Progenitor cell of endocrine pancreas (in vitro differentiated cells): ENCODE measurements at regions not wholly inside any gene's neighbourhood (a gene's known extent, or its start where the extent isn't known, plus 50 kb on each side); places are given as distances from the start of the nearest gene placed in this dataset.

ENCODE experiments used
- DNase-seq: peaks from one replicate; pipeline ENCODE4 v3.0.0; 2021; ENCODE audit warnings: low spot score; ENCODE audit not compliant: unreplicated experiment
- H3K27ac Mint-ChIP-seq: 2 replicates; pipeline ENCODE4 v1.8.0; 2021; ENCODE audit warnings: mild to moderate bottlenecking, moderate library complexity, mixed read lengths
- H3K27me3 Mint-ChIP-seq: 2 replicates; pipeline ENCODE4 v1.8.0; 2021; ENCODE audit warnings: mixed read lengths
- H3K36me3 Mint-ChIP-seq: 2 replicates; pipeline ENCODE4 v1.8.0; 2022; ENCODE audit warnings: mixed read lengths; ENCODE audit not compliant: insufficient read depth
- H3K4me1 Mint-ChIP-seq: 2 replicates; pipeline ENCODE4 v1.8.0; 2021; ENCODE audit warnings: low read depth, mixed read lengths
- H3K4me3 Mint-ChIP-seq: 2 replicates; pipeline ENCODE4 v1.8.0; 2021; ENCODE audit warnings: low read depth, mild to moderate bottlenecking, moderate library complexity, mixed read lengths
- H3K9me3 Mint-ChIP-seq: 2 replicates; pipeline ENCODE4 v1.8.0; 2021; ENCODE audit warnings: low read depth, mixed read lengths
- CTCF ChIP-seq: fragments of 200-600 bp; sonication (generic); IDR thresholded peaks from one replicate; pipeline ENCODE4 v1.5.0; 2021; ENCODE audit warnings: antibody characterized with exemption, mild to moderate bottlenecking; ENCODE audit not compliant: unreplicated experiment

GRCh38 chr1:94678202-94678848 is 136.8 kb upstream of the F3 start:
- Mint-ChIP-seq H3K36me3 (peaks cover 24% of the 10 kb centered on the region), H3K27ac (peak overlapping the region; percentile 73), H3K4me1 (peaks cover 32% of the 10 kb centered on the region), H3K27me3 (no peaks in the 10 kb centered on the region), H3K4me3 (no peak overlapping the region), H3K9me3 (peaks cover 10% of the 10 kb centered on the region)
- DNase-seq, result no peak
- TF ChIP-seq CTCF, result no peak

GRCh38 chr1:94677714-94678113 is 136.2 kb upstream of the F3 start:
- Mint-ChIP-seq H3K36me3 (peaks cover 26% of the 10 kb centered on the region), H3K9me3 (peaks cover 10% of the 10 kb centered on the region), H3K4me1 (peaks cover 32% of the 10 kb centered on the region), H3K4me3 (peak overlapping the region; percentile 19), H3K27ac (peak overlapping the region; percentile 73), H3K27me3 (no peaks in the 10 kb centered on the region)
- no peak for TF ChIP-seq CTCF
- no peak for DNase-seq

DNA sequence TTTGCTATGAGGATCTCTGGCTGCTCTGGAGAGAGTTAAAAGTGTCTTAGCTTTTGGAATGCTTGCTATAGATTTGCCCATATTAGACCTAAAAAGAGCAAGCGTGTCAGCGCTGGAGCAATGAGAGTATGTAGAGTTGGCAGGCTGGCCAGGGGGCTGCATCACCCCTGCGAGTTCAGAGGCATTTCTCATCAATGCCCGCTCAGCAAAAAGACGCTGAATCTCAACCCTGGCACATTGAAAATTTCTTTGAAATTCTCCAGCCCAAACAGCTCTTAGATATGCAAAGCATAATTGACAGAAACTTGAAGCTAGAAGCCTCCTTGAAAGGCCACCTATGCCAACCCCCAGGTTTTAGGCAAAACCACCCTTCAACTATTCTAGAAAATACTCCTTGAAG is 135.5 kb upstream of the F3 start:
- no peak for DNase-seq
- no peak for TF ChIP-seq CTCF
- H3K4me3 Mint-ChIP-seq, result no peak overlapping the region
- H3K36me3 Mint-ChIP-seq, result peaks cover 26% of the 10 kb centered on the region
- peaks cover 7% of the 10 kb centered on the region for H3K9me3 Mint-ChIP-seq
- H3K27ac Mint-ChIP-seq, result peak overlapping the region; percentile 91
- no peaks in the 10 kb centered on the region for H3K27me3 Mint-ChIP-seq
- peaks cover 32% of the 10 kb centered on the region for H3K4me1 Mint-ChIP-seq

- Mint-ChIP-seq H3K9me3 (peaks cover 7% of the 10 kb centered on the region), H3K4me3 (no peak overlapping the region), H3K27ac (peak overlapping the region; percentile 91), H3K36me3 (peaks cover 26% of the 10 kb centered on the region), H3K4me1 (peaks cover 32% of the 10 kb centered on the region), H3K27me3 (no peaks in the 10 kb centered on the region)
- TF ChIP-seq CTCF, result no peak
- no peak for DNase-seq
Measured at GRCh38 chr1:94676686-94677085, 135.1 kb upstream of the F3 start.

DNA sequence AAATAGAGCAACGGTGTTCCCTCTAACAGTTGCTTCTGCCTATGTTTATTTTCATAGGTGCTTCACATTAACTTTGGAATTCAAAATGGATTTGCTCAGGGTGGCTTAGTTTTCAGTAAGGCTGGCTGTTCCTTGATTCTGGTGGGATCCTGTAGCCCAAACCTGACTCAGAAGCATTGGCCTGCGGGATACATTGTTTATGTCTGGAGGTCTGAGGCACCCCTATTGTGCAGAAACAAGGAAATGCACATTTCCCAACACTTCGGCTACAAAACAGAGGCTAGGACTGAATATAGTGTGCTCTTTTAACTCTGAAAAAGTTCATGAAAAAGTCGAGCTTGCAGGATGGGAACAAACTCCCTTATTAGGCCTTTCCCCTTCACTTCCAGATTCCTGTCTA is 133.8 kb upstream of the F3 start:
- Mint-ChIP-seq H3K36me3 (peaks cover 29% of the 10 kb centered on the region), H3K27ac (no peak overlapping the region), H3K27me3 (no peaks in the 10 kb centered on the region), H3K4me1 (peaks cover 40% of the 10 kb centered on the region), H3K4me3 (no peak overlapping the region), H3K9me3 (peaks cover 7% of the 10 kb centered on the region)
- no peak for TF ChIP-seq CTCF
- no peak for DNase-seq
